SK-N-SH (cell line): ENCODE measurements at regions not wholly inside any gene's neighbourhood (a gene's known extent, or its start where the extent isn't known, plus 50 kb on each side); places are given as distances from the start of the nearest gene placed in this dataset.

Experiments
- CTCF ChIA-PET: fragments of 300-600, 350-600 bp; formaldehyde crosslinking; extraction: SDS; loops from one replicate; lab custom pipeline; 2021; lab: Yijun Ruan, JAX
- POLR2A ChIA-PET: fragments of 350-600 bp; sonication (Branson Sonifier 250); formaldehyde crosslinking; extraction: SDS; loops from one replicate; lab custom pipeline; 2020; ENCODE audit warnings: antibody characterized with exemption, inconsistent platforms; lab: Yijun Ruan, JAX
- DNase-seq: peaks from one replicate; pipeline ENCODE4 v3.0.0; 2012
- H2AFZ ChIP-seq: fragments of 200-600 bp; sonication (generic); 2 replicates; pipeline ENCODE4 v1.8.1; 2016; ENCODE audit warnings: antibody characterized with exemption, mild to moderate bottlenecking, low read depth
- H3F3A ChIP-seq: fragments of 200-600 bp; sonication (generic); replicated peaks from 2 replicates; pipeline ENCODE3; 2016; ENCODE audit warnings: antibody characterized with exemption, mild to moderate bottlenecking; ENCODE audit not compliant: insufficient read depth
- H3K27ac ChIP-seq, 2 experiments: fragments of 200-500 bp in 1 of 2; fragments of 200-600 bp in 1 of 2; sonication (Bioruptor generic) in 1 of 2; sonication (generic), shearing (Covaris generic) in 1 of 2; 2 replicates each; pipeline versions ENCODE4 v1.5.1 to v1.6.1; 2014 to 2016; ENCODE audit warnings: low read depth in 2 of 2, inconsistent platforms in 1 of 2, low read length in 1 of 2, mild to moderate bottlenecking in 1 of 2, mixed read lengths in 1 of 2
- H3K27me3 ChIP-seq: fragments of 200-600 bp; sonication (generic), shearing (Covaris generic); 2 replicates; pipeline ENCODE4 v1.6.1; 2016; ENCODE audit warnings: mixed run types; ENCODE audit not compliant: insufficient read depth
- H3K36me3 ChIP-seq, 2 experiments: fragments of 200-500 bp in 1 of 2; fragments of 200-600 bp in 1 of 2; sonication (Bioruptor generic) in 1 of 2; sonication (generic) in 1 of 2; replicated peaks in 1 of 2; 2 replicates each; pipeline versions ENCODE3 to v1.5.1; 2014 to 2016; ENCODE audit warnings: low read length in 1 of 2, mild to moderate bottlenecking in 1 of 2; ENCODE audit not compliant: insufficient read depth in 2 of 2, control insufficient read depth in 1 of 2
- H3K4me1 ChIP-seq, 2 experiments: fragments of 200-500 bp in 1 of 2; fragments of 200-600 bp in 1 of 2; sonication (Bioruptor generic) in 1 of 2; sonication (generic), shearing (Covaris generic) in 1 of 2; 2 replicates each; pipeline versions ENCODE4 v1.5.1 to v1.6.1; 2014 to 2016; ENCODE audit warnings: low read depth in 1 of 2, low read length in 1 of 2, mixed run types in 1 of 2; ENCODE audit not compliant: insufficient read depth in 2 of 2, control insufficient read depth in 1 of 2
- H3K4me2 ChIP-seq: fragments of 200-600 bp; sonication (generic), shearing (Covaris generic); 2 replicates; pipeline ENCODE4 v1.6.1; 2017; ENCODE audit warnings: mixed run types
- H3K4me3 ChIP-seq, 2 experiments: fragments of 200-500 bp in 1 of 2; fragments of 200-600 bp in 1 of 2; sonication (Bioruptor generic) in 1 of 2; sonication (generic), shearing (Covaris generic) in 1 of 2; 2 replicates each; pipeline versions ENCODE4 v1.5.1 to v1.8.1; 2014 to 2016; ENCODE audit warnings: low read depth in 2 of 2, inconsistent platforms in 1 of 2, low read length in 1 of 2, mild to moderate bottlenecking in 1 of 2, mixed read lengths in 1 of 2, moderate library complexity in 1 of 2
- H3K79me2 ChIP-seq: fragments of 200-600 bp; sonication (generic); 2 replicates; pipeline ENCODE4 v1.8.1; 2017; ENCODE audit warnings: mild to moderate bottlenecking; ENCODE audit not compliant: insufficient read depth
- H3K9ac ChIP-seq: fragments of 200-600 bp; sonication (generic); 2 replicates; pipeline ENCODE4 v1.6.1; 2017; ENCODE audit warnings: mixed run types
- H3K9me2 ChIP-seq: fragments of 200-600 bp; sonication (generic); 2 replicates; pipeline ENCODE4 v1.6.1; 2017; ENCODE audit warnings: mixed run types
- H3K9me3 ChIP-seq: fragments of 200-600 bp; sonication (generic); 2 replicates; pipeline ENCODE4 v1.6.1; 2017; ENCODE audit warnings: mixed run types, mild to moderate bottlenecking, moderate library complexity
- H4K20me1 ChIP-seq: fragments of 200-600 bp; sonication (generic); 2 replicates; pipeline ENCODE4 v1.6.1; 2017; ENCODE audit warnings: mild to moderate bottlenecking, mixed run types; ENCODE audit not compliant: insufficient read depth
- ELF1 ChIP-seq: IDR thresholded peaks from 2 replicates; pipeline ENCODE4 v1.4.0; 2012
- EP300 ChIP-seq, 2 experiments: IDR thresholded peaks; 2 replicates each; pipeline versions ENCODE4 v1.4.0 to v1.6.1; 2012; ENCODE audit warnings: borderline replicate concordance in 1 of 2, low read depth in 1 of 2, low read length in 1 of 2
- EZH2phosphoT487 ChIP-seq: fragments of 200-600 bp; sonication (generic); IDR thresholded peaks from 2 replicates; pipeline ENCODE4 v1.6.1; 2017; ENCODE audit warnings: low read depth, mixed run types, mild to moderate bottlenecking, antibody characterized with exemption, moderate library complexity, borderline replicate concordance
- FOXJ3 ChIP-seq: sonication (generic); formaldehyde crosslinking; IDR thresholded peaks from 2 replicates; pipeline ENCODE4 v1.5.1; 2020; ENCODE audit warnings: mild to moderate bottlenecking, missing genetic modification reagents
- GABPA ChIP-seq: IDR thresholded peaks from 2 replicates; pipeline ENCODE4 v1.4.0; 2012; ENCODE audit warnings: low read depth, mild to moderate bottlenecking
- GATA2 ChIP-seq: sonication (generic); formaldehyde crosslinking; IDR thresholded peaks from 2 replicates; pipeline ENCODE4 v1.5.0; 2020; ENCODE audit warnings: mild to moderate bottlenecking, missing genetic modification reagents
- IRF3 ChIP-seq: fragments of 150-350 bp; IDR thresholded peaks from 2 replicates; pipeline ENCODE4 v1.6.1; 2016; ENCODE audit warnings: mild to moderate bottlenecking, low read depth, low read length
- JUND ChIP-seq: IDR thresholded peaks from 2 replicates; pipeline ENCODE4 v1.4.0; 2012
- MEF2A ChIP-seq: IDR thresholded peaks from 2 replicates; pipeline ENCODE4 v1.4.0; 2012; ENCODE audit warnings: low read depth, borderline replicate concordance
- MXI1 ChIP-seq: IDR thresholded peaks from 2 replicates; pipeline ENCODE4 v1.6.1; 2012; ENCODE audit warnings: mild to moderate bottlenecking, low read depth, low read length, improper control_type of control experiment
- NFIC ChIP-seq: IDR thresholded peaks from 2 replicates; pipeline ENCODE4 v1.4.0; 2012; ENCODE audit warnings: borderline replicate concordance
- NRF1 ChIP-seq: IDR thresholded peaks from 2 replicates; pipeline ENCODE4 v1.6.1; 2012; ENCODE audit warnings: low read depth, mild to moderate bottlenecking, low read length
- PBX3 ChIP-seq: IDR thresholded peaks from 2 replicates; pipeline ENCODE4; 2012
- POLR2AphosphoS5 ChIP-seq: IDR thresholded peaks from 2 replicates; pipeline ENCODE4 v1.6.1; 2012; ENCODE audit warnings: low read depth, low read length
- REST ChIP-seq: IDR thresholded peaks from 2 replicates; pipeline ENCODE4 v1.6.1; 2012; ENCODE audit warnings: mild to moderate bottlenecking, low read depth, low read length, moderate library complexity
- SMC3 ChIP-seq: IDR thresholded peaks from 2 replicates; pipeline ENCODE4 v1.6.1; 2012; ENCODE audit warnings: low read depth, low read length, improper control_type of control experiment
- TAF1 ChIP-seq: IDR thresholded peaks from 2 replicates; pipeline ENCODE4 v1.6.1; 2012; ENCODE audit warnings: low read depth, mild to moderate bottlenecking, low read length, moderate library complexity, borderline replicate concordance
- USF2 ChIP-seq: fragments of 150-350 bp; IDR thresholded peaks from 2 replicates; pipeline ENCODE4 v1.6.1; 2017; ENCODE audit warnings: antibody characterized with exemption, low read length, low read depth, borderline replicate concordance
- YY1 ChIP-seq: IDR thresholded peaks from 2 replicates; pipeline ENCODE4 v1.4.0; 2012; ENCODE audit warnings: low read depth, mild to moderate bottlenecking
- ZBTB33 ChIP-seq: IDR thresholded peaks from 2 replicates; pipeline ENCODE4 v1.4.0; 2012; ENCODE audit warnings: low read depth, borderline replicate concordance
- WGBS: methylation state at CpG from one replicate; pipeline ENCODE4 v1.1.6; 2017; ENCODE audit warnings: low lambda C conversion rate; 5-methylcytosine and 5-hydroxymethylcytosine counted together

- no peaks in the 10 kb centered on the region for H3K4me1 ChIP-seq
- WGBS: 89% methylated on average over 6 of the region's 8 CpGs
- DNase-seq: no peak
- no peak overlapping the region for H3K4me2 ChIP-seq
- no peaks in the 10 kb centered on the region for H3K36me3 ChIP-seq
- no peaks in the 10 kb centered on the region for H3K9me3 ChIP-seq
- no peaks in the 10 kb centered on the region for H3K9me2 ChIP-seq
- no peaks in the 10 kb centered on the region for H3K79me2 ChIP-seq
- POLR2A ChIA-PET: no interaction called here
- no peak overlapping the region for H3K27ac ChIP-seq
- no peaks in the 10 kb centered on the region for H3F3A ChIP-seq
- no peak overlapping the region for H2AFZ ChIP-seq
- H3K27me3 ChIP-seq: no peaks in the 10 kb centered on the region
- no peak for TF ChIP-seq JUND
- no peak for TF ChIP-seq NRF1
- no peak for TF ChIP-seq GATA2 (CRISPR knock-in tag)
- no peak for TF ChIP-seq POLR2AphosphoS5
- TF ChIP-seq EP300 (IDR thresholded peaks at IDR 0.05; ENCODE audit: borderline replicate concordance in 1 of 2, low read depth in 1 of 2, low read length in 1 of 2): no peak
- TF ChIP-seq ELF1: no peak
- TF ChIP-seq FOXJ3 (CRISPR knock-in tag): no peak
- TF ChIP-seq YY1: no peak
- TF ChIP-seq USF2: no peak
- TF ChIP-seq TAF1: no peak
- no peak overlapping the region for H3K4me3 ChIP-seq
- CTCF ChIA-PET: no interaction called here
- H4K20me1 ChIP-seq: no peaks in the 10 kb centered on the region
- no peak overlapping the region for H3K9ac ChIP-seq
These were observed 73.7 kb upstream of the HIVEP1 start for GRCh38 chr6:11938285-11938890.

- no peak overlapping the region for H3K4me2 ChIP-seq
- no peak for DNase-seq
- no peak overlapping the region for H3K4me3 ChIP-seq
- POLR2A ChIA-PET: no interaction called here
- H3F3A ChIP-seq: no peaks in the 10 kb centered on the region
- no peaks in the 10 kb centered on the region for H3K79me2 ChIP-seq
- CTCF ChIA-PET: no interaction called here
- H3K9me3 ChIP-seq: no peaks in the 10 kb centered on the region
- no peaks in the 10 kb centered on the region for H3K4me1 ChIP-seq
- H3K9me2 ChIP-seq: no peaks in the 10 kb centered on the region
- no peaks in the 10 kb centered on the region for H3K27me3 ChIP-seq
- H2AFZ ChIP-seq: no peak overlapping the region
- 68% methylated on average over 6 of the region's 6 CpGs for WGBS
- no peaks in the 10 kb centered on the region for H4K20me1 ChIP-seq
- no peak overlapping the region for H3K27ac ChIP-seq
- H3K36me3 ChIP-seq: no peaks in the 10 kb centered on the region
- H3K9ac ChIP-seq: no peak overlapping the region
- TF ChIP-seq MXI1: no peak
- no peak for TF ChIP-seq YY1
- no peak for TF ChIP-seq PBX3
- no peak for TF ChIP-seq NFIC
- no peak for TF ChIP-seq EZH2phosphoT487
- TF ChIP-seq GABPA: no peak
- no peak for TF ChIP-seq MEF2A
- no peak for TF ChIP-seq ELF1
- no peak for TF ChIP-seq TAF1
- no peak for TF ChIP-seq IRF3
- TF ChIP-seq ZBTB33: no peak
- TF ChIP-seq REST: no peak
- no peak for TF ChIP-seq SMC3
These were observed 77.5 kb upstream of the HIVEP1 start for GRCh38 chr6:11934638-11935037.
